ENCODE measurements at regions not wholly inside any gene's neighbourhood (a gene's known extent, or its start where the extent isn't known, plus 50 kb on each side); places are given as distances from the start of the nearest gene placed in this dataset.
A peak's percentile ranks its signal among the peaks of the same experiment; 100 is the strongest.

DNA sequence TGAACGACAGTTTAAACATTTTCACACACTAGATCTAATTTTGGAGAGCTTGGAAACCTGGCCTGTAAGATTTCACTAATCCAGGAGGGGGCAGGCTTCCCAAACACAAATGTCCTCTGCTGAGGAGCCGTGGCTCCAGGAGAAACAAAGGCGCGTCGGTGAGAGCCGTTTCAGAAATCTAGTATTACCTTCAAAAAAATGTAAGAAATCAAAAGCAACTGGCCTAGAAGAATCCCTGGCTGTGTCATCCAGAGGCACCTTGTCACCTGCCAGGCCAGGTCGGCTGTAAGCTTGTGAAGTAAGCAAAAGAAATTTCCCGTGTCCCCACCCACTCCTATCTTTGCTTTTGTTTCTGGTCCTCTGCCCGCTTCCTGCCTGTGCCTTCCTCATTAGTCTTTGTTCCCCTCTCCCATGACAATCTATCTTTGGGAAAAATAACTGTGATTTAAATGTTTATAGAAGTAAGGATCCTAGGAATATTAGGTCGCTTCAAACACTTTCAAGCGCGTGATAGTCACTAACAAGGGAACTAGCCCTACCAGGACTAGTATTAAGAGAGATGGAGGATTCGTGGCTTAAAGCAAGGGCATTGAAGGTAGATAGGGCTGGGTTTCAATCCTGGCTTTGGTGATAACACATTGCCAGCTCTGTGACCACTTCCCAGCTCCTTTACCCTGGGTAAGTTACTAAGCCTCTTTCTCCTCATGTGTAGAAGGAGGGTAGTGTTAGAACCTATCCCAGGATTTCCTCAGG is 99.5 kb upstream of the STK39 start:
- peaks cover 19% of the 10 kb centered on the region for H3K27me3 Mint-ChIP-seq (ENCODE audit: low read depth)
- no peaks in the 10 kb centered on the region for H3K36me3 Mint-ChIP-seq (ENCODE audit: low read depth)
- H3K4me3 Mint-ChIP-seq (ENCODE audit: low read depth): peak overlapping the region; percentile 81
- no peak overlapping the region for H3K27ac Mint-ChIP-seq
- peak; percentile 53 for DNase-seq (ENCODE audit: low spot score)
- H3K4me1 Mint-ChIP-seq (ENCODE audit: low read depth): peaks cover 4% of the 10 kb centered on the region
- intact Hi-C loops (cut with micrococcal nuclease): loop anchor here (1.0 to 5.0 kb wide), 6 partner anchors 110 to 572 kb away; partner anchors contain the start of gene CERS6
- no peaks in the 10 kb centered on the region for H3K9me3 Mint-ChIP-seq

DNA sequence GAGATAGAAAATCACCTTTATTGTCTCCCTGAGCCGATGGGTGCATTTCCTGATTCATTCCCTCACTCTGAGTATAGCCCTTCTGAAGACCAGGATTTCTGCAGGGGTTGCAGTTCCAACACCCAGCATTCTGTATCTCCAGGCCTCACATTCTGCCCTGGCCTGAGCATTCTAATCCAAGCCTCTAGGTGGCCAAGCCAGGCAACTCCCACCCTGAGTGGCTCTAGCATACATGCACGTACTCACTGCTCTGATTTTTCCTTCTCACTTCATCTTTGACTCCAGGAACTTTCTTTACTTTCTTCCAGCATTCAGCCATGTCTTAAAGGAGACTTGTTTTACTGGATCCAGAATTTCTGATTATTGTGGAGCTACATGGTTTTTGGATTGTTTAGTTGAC is 100.7 kb upstream of the STK39 start:
- no peak for DNase-seq (ENCODE audit: low spot score)
- intact Hi-C loops (cut with micrococcal nuclease): loop anchor here (5.0 kb wide), 1 partner anchor 144 kb away; no protein-coding TSS in a partner anchor

GRCh38 chr2:168350380-168350779 is 103.0 kb upstream of the STK39 start:
- Mint-ChIP-seq H3K27ac (no peak overlapping the region), H3K36me3 (ENCODE audit: low read depth) (no peaks in the 10 kb centered on the region)

More for the DNA sequence above, 100.7 kb upstream of the STK39 start:
- Mint-ChIP-seq H3K4me1 (ENCODE audit: low read depth) (peaks cover 6% of the 10 kb centered on the region), H3K4me3 (ENCODE audit: low read depth) (no peak overlapping the region), H3K27me3 (ENCODE audit: low read depth) (peaks cover 19% of the 10 kb centered on the region), H3K36me3 (ENCODE audit: low read depth) (no peaks in the 10 kb centered on the region), H3K27ac (no peak overlapping the region), H3K9me3 (peaks cover 2% of the 10 kb centered on the region)

GRCh38 chr2:168353251-168353650 is 102.8 kb upstream of the CERS6 start:
- no peak overlapping the region for H3K4me3 Mint-ChIP-seq (ENCODE audit: low read depth)
- DNase-seq (ENCODE audit: low spot score): no peak
- peaks cover 11% of the 10 kb centered on the region for H3K4me1 Mint-ChIP-seq (ENCODE audit: low read depth)
- intact Hi-C loops (cut with micrococcal nuclease): no loop called here
- H3K9me3 Mint-ChIP-seq: peaks cover 9% of the 10 kb centered on the region
- H3K27me3 Mint-ChIP-seq (ENCODE audit: low read depth): peaks cover 13% of the 10 kb centered on the region
- H3K36me3 Mint-ChIP-seq (ENCODE audit: low read depth): no peaks in the 10 kb centered on the region
- no peak overlapping the region for H3K27ac Mint-ChIP-seq

More at GRCh38 chr2:168350380-168350779, 103.0 kb upstream of the STK39 start:
- Mint-ChIP-seq H3K4me3 (ENCODE audit: low read depth) (no peak overlapping the region), H3K9me3 (peaks cover 9% of the 10 kb centered on the region), H3K27me3 (ENCODE audit: low read depth) (peaks cover 17% of the 10 kb centered on the region), H3K4me1 (ENCODE audit: low read depth) (peaks cover 10% of the 10 kb centered on the region)
- intact Hi-C loops (cut with micrococcal nuclease): no loop called here
- DNase-seq (ENCODE audit: low spot score): no peak

DNA sequence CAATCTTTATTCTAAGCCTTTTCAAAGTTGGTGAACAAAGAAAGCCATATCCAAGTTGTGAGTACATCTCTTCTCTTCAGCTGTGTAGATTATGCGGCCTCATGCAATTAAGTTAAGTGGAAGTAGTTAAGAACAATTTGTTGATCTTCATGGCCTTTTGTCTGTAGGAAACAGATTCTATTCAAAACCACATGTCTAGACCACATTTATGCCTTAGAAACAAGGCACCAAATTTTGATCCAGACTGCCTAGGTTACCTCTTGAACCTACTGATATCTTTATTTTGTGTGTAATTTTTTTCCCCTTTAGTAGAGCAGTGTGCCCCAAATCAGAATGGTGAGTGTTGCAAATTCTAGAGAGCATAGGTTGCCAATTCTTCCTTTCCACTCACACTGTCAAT is 101.6 kb upstream of the CERS6 start:
- Mint-ChIP-seq H3K27ac (no peak overlapping the region), H3K27me3 (ENCODE audit: low read depth) (peaks cover 13% of the 10 kb centered on the region), H3K4me3 (ENCODE audit: low read depth) (no peak overlapping the region), H3K9me3 (peaks cover 9% of the 10 kb centered on the region), H3K36me3 (ENCODE audit: low read depth) (no peaks in the 10 kb centered on the region), H3K4me1 (ENCODE audit: low read depth) (peaks cover 19% of the 10 kb centered on the region)
- no peak for DNase-seq (ENCODE audit: low spot score)
- intact Hi-C loops (cut with micrococcal nuclease): no loop called here

DNA sequence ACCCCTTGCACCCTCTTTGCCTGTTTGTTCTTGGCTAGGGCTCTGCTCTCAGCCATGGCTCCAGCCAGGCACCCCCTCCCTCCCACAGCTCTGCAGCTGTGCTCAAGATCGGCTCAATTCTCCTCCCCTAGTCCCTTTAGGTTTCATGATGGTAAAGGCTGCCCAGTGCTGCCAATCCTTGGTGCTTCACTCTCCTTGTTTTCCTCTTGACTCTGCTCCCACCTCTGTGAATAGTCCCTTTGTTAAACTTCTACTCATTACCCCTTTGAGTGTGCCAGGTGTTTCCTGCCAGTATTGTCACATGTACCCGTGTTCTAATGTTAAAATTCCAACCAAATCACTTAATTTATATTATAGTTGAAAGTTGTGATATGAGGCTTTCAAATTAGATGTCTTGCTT is 101.0 kb upstream of the CERS6 start:
- DNase-seq (ENCODE audit: low spot score): no peak
- H3K27me3 Mint-ChIP-seq (ENCODE audit: low read depth): peaks cover 9% of the 10 kb centered on the region
- intact Hi-C loops (cut with micrococcal nuclease): no loop called here
- H3K36me3 Mint-ChIP-seq (ENCODE audit: low read depth): no peaks in the 10 kb centered on the region
- H3K9me3 Mint-ChIP-seq: peaks cover 9% of the 10 kb centered on the region
- H3K27ac Mint-ChIP-seq: no peak overlapping the region
- no peak overlapping the region for H3K4me3 Mint-ChIP-seq (ENCODE audit: low read depth)
- peaks cover 19% of the 10 kb centered on the region for H3K4me1 Mint-ChIP-seq (ENCODE audit: low read depth)

GRCh38 chr2:168355779-168356476 is 100.1 kb upstream of the CERS6 start:
- peaks cover 19% of the 10 kb centered on the region for H3K4me1 Mint-ChIP-seq (ENCODE audit: low read depth)
- H3K36me3 Mint-ChIP-seq (ENCODE audit: low read depth): no peaks in the 10 kb centered on the region
- H3K4me3 Mint-ChIP-seq (ENCODE audit: low read depth): no peak overlapping the region
- no peak for DNase-seq (ENCODE audit: low spot score)
- intact Hi-C loops (cut with micrococcal nuclease): no loop called here
- H3K27me3 Mint-ChIP-seq (ENCODE audit: low read depth): peaks cover 4% of the 10 kb centered on the region
- no peak overlapping the region for H3K27ac Mint-ChIP-seq
- H3K9me3 Mint-ChIP-seq: peaks cover 9% of the 10 kb centered on the region

- no peak for DNase-seq (ENCODE audit: low spot score)
- H3K27ac Mint-ChIP-seq: no peak overlapping the region
- H3K27me3 Mint-ChIP-seq (ENCODE audit: low read depth): peaks cover 4% of the 10 kb centered on the region
- peaks cover 9% of the 10 kb centered on the region for H3K9me3 Mint-ChIP-seq
- intact Hi-C loops (cut with micrococcal nuclease): no loop called here
- H3K4me1 Mint-ChIP-seq (ENCODE audit: low read depth): peaks cover 19% of the 10 kb centered on the region
- no peak overlapping the region for H3K4me3 Mint-ChIP-seq (ENCODE audit: low read depth)
- no peaks in the 10 kb centered on the region for H3K36me3 Mint-ChIP-seq (ENCODE audit: low read depth)
Measured at GRCh38 chr2:168356477-168356835, 99.6 kb upstream of the CERS6 start.

- Mint-ChIP-seq H3K4me3 (ENCODE audit: low read depth) (no peak overlapping the region), H3K27ac (no peak overlapping the region)
- intact Hi-C loops (cut with micrococcal nuclease): no loop called here
Measured at GRCh38 chr2:168357797-168358472, 98.1 kb upstream of the CERS6 start.

GRCh38 chr2:168359082-168359481 is 97.0 kb upstream of the CERS6 start:
- no peak overlapping the region for H3K27ac Mint-ChIP-seq
- H3K36me3 Mint-ChIP-seq (ENCODE audit: low read depth): no peaks in the 10 kb centered on the region
- peaks cover 18% of the 10 kb centered on the region for H3K4me1 Mint-ChIP-seq (ENCODE audit: low read depth)
- DNase-seq (ENCODE audit: low spot score): no peak
- H3K27me3 Mint-ChIP-seq (ENCODE audit: low read depth): peaks cover 2% of the 10 kb centered on the region
- H3K9me3 Mint-ChIP-seq: no peaks in the 10 kb centered on the region
- intact Hi-C loops (cut with micrococcal nuclease): no loop called here
- H3K4me3 Mint-ChIP-seq (ENCODE audit: low read depth): no peak overlapping the region

More at GRCh38 chr2:168357797-168358472, 98.1 kb upstream of the CERS6 start:
- DNase-seq (ENCODE audit: low spot score): no peak
- peaks cover 19% of the 10 kb centered on the region for H3K4me1 Mint-ChIP-seq (ENCODE audit: low read depth)
- H3K27me3 Mint-ChIP-seq (ENCODE audit: low read depth): peaks cover 4% of the 10 kb centered on the region
- H3K9me3 Mint-ChIP-seq: peaks cover 8% of the 10 kb centered on the region
- no peaks in the 10 kb centered on the region for H3K36me3 Mint-ChIP-seq (ENCODE audit: low read depth)

- no peaks in the 10 kb centered on the region for H3K27me3 Mint-ChIP-seq (ENCODE audit: low read depth)
- H3K36me3 Mint-ChIP-seq (ENCODE audit: low read depth): no peaks in the 10 kb centered on the region
- intact Hi-C loops (cut with micrococcal nuclease): no loop called here
- H3K9me3 Mint-ChIP-seq: no peaks in the 10 kb centered on the region
- H3K4me3 Mint-ChIP-seq (ENCODE audit: low read depth): no peak overlapping the region
- DNase-seq (ENCODE audit: low spot score): no peak
- H3K27ac Mint-ChIP-seq: no peak overlapping the region
- H3K4me1 Mint-ChIP-seq (ENCODE audit: low read depth): peaks cover 6% of the 10 kb centered on the region
Measured at GRCh38 chr2:168363347-168364092, 92.6 kb upstream of the CERS6 start.

DNA sequence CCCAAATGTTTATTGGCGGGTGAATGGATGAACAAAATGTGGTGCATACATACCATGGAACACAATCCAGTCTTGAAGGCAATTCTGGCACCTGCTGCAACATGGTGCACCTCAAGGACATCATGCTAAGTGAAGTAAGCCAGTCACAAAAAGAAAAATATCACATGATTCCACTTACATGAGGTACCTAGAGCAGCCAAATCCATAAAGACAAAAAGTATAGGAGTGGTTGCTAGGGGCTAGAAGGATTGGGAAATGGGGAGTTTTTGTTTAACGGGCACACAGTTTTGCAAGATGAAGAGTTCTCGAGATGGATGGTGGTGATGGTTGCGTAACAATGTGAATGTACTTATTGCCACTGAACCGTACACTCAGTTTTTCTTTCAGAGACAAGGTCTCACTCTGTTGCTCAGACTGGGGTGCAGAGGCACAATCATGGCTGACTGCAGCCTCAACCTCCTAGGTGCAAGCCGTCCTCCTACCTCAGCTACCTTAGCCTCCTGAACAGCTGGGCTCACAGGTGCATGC is 90.9 kb upstream of the CERS6 start:
- intact Hi-C loops (cut with micrococcal nuclease): no loop called here
- H3K4me1 Mint-ChIP-seq (ENCODE audit: low read depth): no peaks in the 10 kb centered on the region
- H3K27ac Mint-ChIP-seq: no peak overlapping the region
- DNase-seq (ENCODE audit: low spot score): no peak
- no peak overlapping the region for H3K4me3 Mint-ChIP-seq (ENCODE audit: low read depth)
- no peaks in the 10 kb centered on the region for H3K9me3 Mint-ChIP-seq
- H3K36me3 Mint-ChIP-seq (ENCODE audit: low read depth): no peaks in the 10 kb centered on the region
- no peaks in the 10 kb centered on the region for H3K27me3 Mint-ChIP-seq (ENCODE audit: low read depth)

All from activated T-helper 2 cell treated with anti-CD3 and anti-CD28 coated beads, Interferon-gamma antibody, Interleukin-2, Interleukin-4, amounts not matched to agents 10 μg/mL and 5 μg/mL and 100 μg/mL, durations not matched to agents 14 hours and 24 hours and 36 hours (primary cell).